ENCODE measurements at regions not wholly inside any gene's neighbourhood (a gene's known extent, or its start where the extent isn't known, plus 50 kb on each side); places are given as distances from the start of the nearest gene placed in this dataset.
"Not testable (repeated sequence)": the region's sequence is repeated elsewhere in the genome, so short reads cannot be mapped to it uniquely, and the experiment has no call there.

DNA sequence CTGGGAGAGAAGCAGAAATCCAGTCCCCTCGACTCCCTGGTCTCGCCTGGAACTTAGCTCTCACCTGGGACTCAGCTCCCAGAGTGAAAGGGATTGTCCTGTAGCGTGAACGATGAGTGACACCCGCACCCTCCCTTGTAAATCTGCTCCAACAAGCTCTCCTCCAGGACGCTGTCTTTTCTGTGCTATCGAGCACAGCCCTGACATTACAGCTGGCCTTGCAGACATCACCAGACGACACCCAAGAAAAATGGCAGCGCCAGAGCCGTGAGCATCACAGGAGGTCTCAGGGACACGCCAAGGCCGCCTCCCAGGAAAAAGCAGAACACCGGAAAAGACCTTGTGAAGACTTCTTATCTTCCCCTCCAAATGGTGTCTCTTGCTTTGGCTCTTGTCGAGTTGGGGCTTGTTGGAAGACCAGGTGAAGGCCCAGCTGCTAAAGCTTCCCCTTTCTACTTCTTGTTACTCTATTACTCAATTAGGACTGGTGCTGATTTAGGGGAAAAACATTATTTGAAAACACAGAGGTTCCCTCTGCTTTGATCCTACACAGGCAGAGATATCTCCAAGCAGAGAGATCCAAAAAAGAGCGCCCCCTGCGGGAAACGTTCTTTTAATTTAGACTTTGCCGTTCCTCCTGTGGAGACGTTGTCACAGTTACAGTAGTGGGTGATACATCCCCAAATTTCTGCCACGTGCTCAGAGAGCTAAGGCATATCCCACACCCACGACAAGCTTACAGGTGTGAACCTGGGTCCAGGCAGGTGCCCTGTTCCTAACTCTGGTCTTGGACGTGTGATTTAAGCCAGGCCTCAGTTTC, 127.2 kb downstream of the ATP6V0E2 start:
- peak; percentile 10 for TF ChIP-seq CTCF (IDR thresholded peaks at IDR 0.05; ENCODE audit: borderline replicate concordance, extremely low read depth, low read length, poor library complexity, severe bottlenecking)
- not testable (repeated sequence) for H3K27me3 ChIP-seq (ENCODE audit: insufficient read depth, low read length, poor library complexity); ATAC-seq (ENCODE audit: insufficient read depth, low read depth); H3K4me3 ChIP-seq (ENCODE audit: low read depth in 1 of 2, low read length in 2 of 2); H3K79me2 ChIP-seq (ENCODE audit: insufficient read depth, low read length); H3K27ac ChIP-seq (ENCODE audit: low read length); H3K4me2 ChIP-seq (ENCODE audit: insufficient read depth, low read length); H3K36me3 ChIP-seq (ENCODE audit: insufficient read depth, low read length); H2AFZ ChIP-seq (ENCODE audit: low read depth, low read length); H4K20me1 ChIP-seq (ENCODE audit: insufficient read depth, low read length); H3K9me3 ChIP-seq (ENCODE audit: insufficient read depth, low read length, severe bottlenecking); H3K4me1 ChIP-seq (ENCODE audit: insufficient read depth, low read length); H3K9ac ChIP-seq (ENCODE audit: low read depth, low read length)
- DNase-seq = peak; percentile 12

- ATAC-seq (ENCODE audit: insufficient read depth, low read depth) (peak; percentile 31; the same call in 1 of the 3 replicates), DNase-seq (no peak)
- no peak overlapping the region for H3K4me3 ChIP-seq (ENCODE audit: low read depth in 1 of 2, low read length in 2 of 2)
- no peak overlapping the region for H3K4me2 ChIP-seq (ENCODE audit: insufficient read depth, low read length)
- no peaks in the 10 kb centered on the region for H3K79me2 ChIP-seq (ENCODE audit: insufficient read depth, low read length)
- no peaks in the 10 kb centered on the region for H3K9me3 ChIP-seq (ENCODE audit: insufficient read depth, low read length, severe bottlenecking)
- no peaks in the 10 kb centered on the region for H3K36me3 ChIP-seq (ENCODE audit: insufficient read depth, low read length)
- no peak overlapping the region for H3K9ac ChIP-seq (ENCODE audit: low read depth, low read length)
- no peak for TF ChIP-seq EZH2 (IDR thresholded peaks at IDR 0.05; ENCODE audit: borderline replicate concordance, low read depth, low read length, severe bottlenecking)
- TF ChIP-seq CTCF (IDR thresholded peaks at IDR 0.05; ENCODE audit: borderline replicate concordance, extremely low read depth, low read length, poor library complexity, severe bottlenecking) = no peak
- H4K20me1 ChIP-seq (ENCODE audit: insufficient read depth, low read length) = no peaks in the 10 kb centered on the region; the same call in 1 of the 2 replicates
- no peak overlapping the region for H3K27ac ChIP-seq (ENCODE audit: low read length)
- H2AFZ ChIP-seq (ENCODE audit: low read depth, low read length) = no peak overlapping the region
- H3K27me3 ChIP-seq (ENCODE audit: insufficient read depth, low read length, poor library complexity) = no peaks in the 10 kb centered on the region
- no peaks in the 10 kb centered on the region for H3K4me1 ChIP-seq (ENCODE audit: insufficient read depth, low read length)
These were observed 129.6 kb downstream of the ATP6V0E2 start for GRCh38 chr7:150003304-150003810.

- H3K9me3 ChIP-seq (ENCODE audit: insufficient read depth, low read length, severe bottlenecking); ATAC-seq (ENCODE audit: insufficient read depth, low read depth); H3K79me2 ChIP-seq (ENCODE audit: insufficient read depth, low read length); H3K4me3 ChIP-seq (ENCODE audit: low read depth in 1 of 2, low read length in 2 of 2); H3K27ac ChIP-seq (ENCODE audit: low read length); DNase-seq; H2AFZ ChIP-seq (ENCODE audit: low read depth, low read length); H3K4me1 ChIP-seq (ENCODE audit: insufficient read depth, low read length); H3K36me3 ChIP-seq (ENCODE audit: insufficient read depth, low read length); H3K4me2 ChIP-seq (ENCODE audit: insufficient read depth, low read length); H4K20me1 ChIP-seq (ENCODE audit: insufficient read depth, low read length); H3K9ac ChIP-seq (ENCODE audit: low read depth, low read length); H3K27me3 ChIP-seq (ENCODE audit: insufficient read depth, low read length, poor library complexity): not testable (repeated sequence)
These were observed 130.2 kb downstream of the ATP6V0E2 start for GRCh38 chr7:150003973-150004372.

- H3K27me3 ChIP-seq (ENCODE audit: insufficient read depth, low read length, poor library complexity); H3K4me3 ChIP-seq (ENCODE audit: low read depth in 1 of 2, low read length in 2 of 2); H3K79me2 ChIP-seq (ENCODE audit: insufficient read depth, low read length); H3K4me1 ChIP-seq (ENCODE audit: insufficient read depth, low read length); H3K9me3 ChIP-seq (ENCODE audit: insufficient read depth, low read length, severe bottlenecking); H2AFZ ChIP-seq (ENCODE audit: low read depth, low read length); ATAC-seq (ENCODE audit: insufficient read depth, low read depth); H3K36me3 ChIP-seq (ENCODE audit: insufficient read depth, low read length); H3K27ac ChIP-seq (ENCODE audit: low read length); H3K9ac ChIP-seq (ENCODE audit: low read depth, low read length); DNase-seq; H4K20me1 ChIP-seq (ENCODE audit: insufficient read depth, low read length); H3K4me2 ChIP-seq (ENCODE audit: insufficient read depth, low read length): not testable (repeated sequence)
These were observed 131.1 kb downstream of the ATP6V0E2 start for GRCh38 chr7:150004843-150005242.

- DNase-seq; H3K36me3 ChIP-seq (ENCODE audit: insufficient read depth, low read length); H4K20me1 ChIP-seq (ENCODE audit: insufficient read depth, low read length); H2AFZ ChIP-seq (ENCODE audit: low read depth, low read length); H3K27ac ChIP-seq (ENCODE audit: low read length); H3K79me2 ChIP-seq (ENCODE audit: insufficient read depth, low read length); ATAC-seq (ENCODE audit: insufficient read depth, low read depth); H3K9me3 ChIP-seq (ENCODE audit: insufficient read depth, low read length, severe bottlenecking); H3K4me1 ChIP-seq (ENCODE audit: insufficient read depth, low read length); H3K9ac ChIP-seq (ENCODE audit: low read depth, low read length); H3K27me3 ChIP-seq (ENCODE audit: insufficient read depth, low read length, poor library complexity); H3K4me3 ChIP-seq (ENCODE audit: low read depth in 1 of 2, low read length in 2 of 2); H3K4me2 ChIP-seq (ENCODE audit: insufficient read depth, low read length): not testable (repeated sequence)
These were observed 136.0 kb downstream of the ATP6V0E2 start for GRCh38 chr7:150009620-150010303.

GRCh38 chr7:150016651-150017189, 143.0 kb downstream of the ATP6V0E2 start:
- not testable (repeated sequence) for DNase-seq; H2AFZ ChIP-seq (ENCODE audit: low read depth, low read length); H3K36me3 ChIP-seq (ENCODE audit: insufficient read depth, low read length); H3K79me2 ChIP-seq (ENCODE audit: insufficient read depth, low read length); H3K27me3 ChIP-seq (ENCODE audit: insufficient read depth, low read length, poor library complexity); H3K4me2 ChIP-seq (ENCODE audit: insufficient read depth, low read length); H4K20me1 ChIP-seq (ENCODE audit: insufficient read depth, low read length); H3K9ac ChIP-seq (ENCODE audit: low read depth, low read length); H3K4me3 ChIP-seq (ENCODE audit: low read depth in 1 of 2, low read length in 2 of 2); H3K9me3 ChIP-seq (ENCODE audit: insufficient read depth, low read length, severe bottlenecking); H3K4me1 ChIP-seq (ENCODE audit: insufficient read depth, low read length); ATAC-seq (ENCODE audit: insufficient read depth, low read depth); H3K27ac ChIP-seq (ENCODE audit: low read length)
